ENCODE measurements at regions not wholly inside any gene's neighbourhood (a gene's known extent, or its start where the extent isn't known, plus 50 kb on each side); places are given as distances from the start of the nearest gene placed in this dataset.

GRCh38 chr2:118670838-118671237, 176.6 kb downstream of the EN1 start:
- intact Hi-C loops (cut with DNase I), result no loop called here
- no peak for DNase-seq

GRCh38 chr2:118670276-118670675, 177.2 kb downstream of the EN1 start:
- no peak for DNase-seq
- intact Hi-C loops (cut with DNase I), result no loop called here

- intact Hi-C loops (cut with DNase I), result no loop called here
- DNase-seq, result no peak
Observed at GRCh38 chr2:118669654-118670053, 177.8 kb downstream of the EN1 start.

- no peak for DNase-seq
Observed at GRCh38 chr2:118668431-118669424, 178.7 kb downstream of the EN1 start.

GRCh38 chr2:118667964-118668363, 179.5 kb downstream of the EN1 start:
- intact Hi-C loops (cut with DNase I), result no loop called here
- DNase-seq, result no peak

More at GRCh38 chr2:118668431-118669424, 178.7 kb downstream of the EN1 start:
- intact Hi-C loops (cut with DNase I), result no loop called here

- DNase-seq, result no peak
- intact Hi-C loops (cut with DNase I), result no loop called here
Observed at GRCh38 chr2:118667348-118667747, 180.1 kb downstream of the EN1 start.

GRCh38 chr2:118665784-118666529, 181.5 kb downstream of the EN1 start:
- no peak for DNase-seq
- intact Hi-C loops (cut with DNase I), result no loop called here

- DNase-seq, result no peak
- intact Hi-C loops (cut with DNase I), result no loop called here
Observed at GRCh38 chr2:118661179-118661578, 186.3 kb downstream of the EN1 start.

GRCh38 chr2:118658596-118659198, 188.8 kb downstream of the EN1 start:
- intact Hi-C loops (cut with DNase I), result no loop called here

GRCh38 chr2:118657466-118657865, 190.0 kb downstream of the EN1 start:
- intact Hi-C loops (cut with DNase I), result no loop called here
- no peak for DNase-seq

More at GRCh38 chr2:118658596-118659198, 188.8 kb downstream of the EN1 start:
- no peak for DNase-seq

- no peak for DNase-seq
- intact Hi-C loops (cut with DNase I), result no loop called here
Observed at GRCh38 chr2:118654945-118655344, 192.5 kb downstream of the EN1 start.

- intact Hi-C loops (cut with DNase I), result no loop called here
- no peak for DNase-seq
Observed at GRCh38 chr2:118650327-118650726, 197.1 kb downstream of the EN1 start.

GRCh38 chr2:118645876-118646275, 201.6 kb downstream of the EN1 start:
- intact Hi-C loops (cut with DNase I), result no loop called here

GRCh38 chr2:118644190-118644589, 203.3 kb downstream of the EN1 start:
- intact Hi-C loops (cut with DNase I), result no loop called here
- no peak for DNase-seq

More at GRCh38 chr2:118645876-118646275, 201.6 kb downstream of the EN1 start:
- no peak for DNase-seq

GRCh38 chr2:118643294-118643693, 204.2 kb downstream of the EN1 start:
- DNase-seq, result no peak
- intact Hi-C loops (cut with DNase I), result no loop called here

- no peak for DNase-seq
- intact Hi-C loops (cut with DNase I), result no loop called here
Observed at GRCh38 chr2:118642501-118642900, 204.9 kb downstream of the EN1 start.

GRCh38 chr2:118641711-118642110, 205.7 kb downstream of the EN1 start:
- DNase-seq, result no peak
- intact Hi-C loops (cut with DNase I), result no loop called here

GRCh38 chr2:118639371-118639770, 208.1 kb downstream of the EN1 start:
- intact Hi-C loops (cut with DNase I), result no loop called here
- DNase-seq, result no peak

- intact Hi-C loops (cut with DNase I), result no loop called here
- DNase-seq, result no peak
Observed at GRCh38 chr2:118638453-118638852, 209.0 kb downstream of the EN1 start.

GRCh38 chr2:118635891-118636290, 211.6 kb downstream of the EN1 start:
- DNase-seq, result no peak
- intact Hi-C loops (cut with DNase I), result no loop called here
